H1 (cell line): ENCODE measurements at regions not wholly inside any gene's neighbourhood (a gene's known extent, or its start where the extent isn't known, plus 50 kb on each side); places are given as distances from the start of the nearest gene placed in this dataset.

Experiments
- CTCF ChIA-PET: fragments of 300-600 bp; sonication (Branson Sonifier 250); formaldehyde crosslinking; loops from one replicate; lab custom pipeline; 2021; ENCODE audit not compliant: partially characterized antibody; lab: Charles Lee
- POLR2A ChIA-PET: fragments of 300-600 bp; sonication (Branson Sonifier 250); formaldehyde crosslinking; loops from one replicate; lab custom pipeline; 2021; ENCODE audit warnings: inconsistent platforms; ENCODE audit not compliant: partially characterized antibody; lab: Charles Lee
- DNase-seq, 2 experiments: peaks; one replicate each; pipeline versions ENCODE4 v3.0.0 to v3.0.0-alpha.2; 2010 to 2022; ENCODE audit warnings: low spot score in 2 of 2, low read depth in 1 of 2, mixed read lengths in 1 of 2
- FAIRE-seq: peaks from 2 replicates; lab custom pipeline; 2011; peaks lifted over from hg19 to GRCh38; lab: Jason Lieb, UNC
- H2AFZ ChIP-seq: 2 replicates; pipeline ENCODE4 v1.8.1; 2012; ENCODE audit warnings: low read length, inconsistent platforms
- H2AK5ac ChIP-seq: 2 replicates; pipeline ENCODE4 v1.6.1; 2013; ENCODE audit warnings: low read depth, low read length
- H2BK120ac ChIP-seq: replicated peaks from 2 replicates; pipeline ENCODE3; 2013; ENCODE audit warnings: low read depth, low read length, inconsistent platforms
- H2BK12ac ChIP-seq: 2 replicates; pipeline ENCODE4 v1.6.1; 2013; ENCODE audit warnings: low read depth, low read length
- H2BK15ac ChIP-seq: 2 replicates; pipeline ENCODE4 v1.6.1; 2013; ENCODE audit warnings: low read length
- H2BK20ac ChIP-seq: 2 replicates; pipeline ENCODE4 v1.6.1; 2013; ENCODE audit warnings: low read length
- H2BK5ac ChIP-seq: 2 replicates; pipeline ENCODE4 v1.6.1; 2013; ENCODE audit warnings: low read depth, low read length
- H3K14ac ChIP-seq: 2 replicates; pipeline ENCODE4 v1.6.1; 2013; ENCODE audit warnings: inconsistent platforms; ENCODE audit not compliant: insufficient read length
- H3K18ac ChIP-seq: 2 replicates; pipeline ENCODE4 v1.6.1; 2013; ENCODE audit warnings: low read length; ENCODE audit errors: extremely low read depth
- H3K23ac ChIP-seq: 2 replicates; pipeline ENCODE4 v1.6.1; 2013; ENCODE audit warnings: inconsistent platforms; ENCODE audit not compliant: insufficient read length
- H3K23me2 ChIP-seq: 2 replicates; pipeline ENCODE4 v1.6.1; 2013; ENCODE audit warnings: low read depth, low read length
- H3K27ac ChIP-seq: 2 replicates; pipeline ENCODE4 v1.6.1; 2011; ENCODE audit warnings: low read depth, low read length, inconsistent platforms
- H3K27me3 ChIP-seq, 4 experiments: replicated peaks in 1 of 4; 1 replicate in 1 of 4; 2 replicates in 3 of 4; pipeline versions ENCODE4 v1.6.1 to v1.8.1; 2011 to 2013; ENCODE audit warnings: low read length in 3 of 4, mild to moderate bottlenecking in 3 of 4, inconsistent platforms in 2 of 4, mixed read lengths in 2 of 4, moderate library complexity in 1 of 4; ENCODE audit not compliant: control insufficient read depth in 3 of 4, insufficient read depth in 3 of 4; ENCODE audit errors: extremely low read depth in 1 of 4
- H3K36me3 ChIP-seq, 4 experiments: 2 replicates each; pipeline versions ENCODE4 v1.6.1 to v1.8.1; 2011 to 2013; ENCODE audit warnings: mild to moderate bottlenecking in 4 of 4, low read length in 3 of 4, moderate library complexity in 2 of 4, control low read depth in 1 of 4, inconsistent platforms in 1 of 4; ENCODE audit not compliant: insufficient read depth in 4 of 4, control insufficient read depth in 2 of 4
- H3K4ac ChIP-seq: replicated peaks from 2 replicates; pipeline ENCODE3; 2013; ENCODE audit warnings: low read length, low read depth, mixed read lengths, inconsistent platforms; ENCODE audit not compliant: insufficient read length
- H3K4me1 ChIP-seq, 4 experiments: replicated peaks in 1 of 4; 1 replicate in 1 of 4; 2 replicates in 3 of 4; pipeline versions ENCODE4 v1.6.1 to v1.8.1; 2011 to 2013; ENCODE audit warnings: low read length in 3 of 4, inconsistent platforms in 2 of 4, mixed read lengths in 1 of 4; ENCODE audit not compliant: insufficient read depth in 4 of 4, control insufficient read depth in 3 of 4
- H3K4me2 ChIP-seq, 2 experiments: 2 replicates each; pipeline versions ENCODE4 v1.6.1 to v1.8.1; 2011 to 2013; ENCODE audit warnings: low read depth in 2 of 2, low read length in 2 of 2, control low read depth in 1 of 2, inconsistent platforms in 1 of 2, mild to moderate bottlenecking in 1 of 2; ENCODE audit not compliant: insufficient read depth in 1 of 2
- H3K4me3 ChIP-seq, 4 experiments: fragments of 200-600, 300-600 bp in 1 of 4; sonication (generic), shearing (Covaris generic), sonication (Bioruptor Twin) in 1 of 4; 2 replicates each; pipeline versions ENCODE4 v1.5.1 to v1.8.1; 2011 to 2016; ENCODE audit warnings: low read length in 4 of 4, low read depth in 3 of 4, control low read depth in 2 of 4, inconsistent platforms in 2 of 4, mild to moderate bottlenecking in 2 of 4, mixed read lengths in 1 of 4, moderate library complexity in 1 of 4; ENCODE audit not compliant: insufficient read depth in 2 of 4; ENCODE audit errors: extremely low read depth in 1 of 4
- H3K56ac ChIP-seq: replicated peaks from 2 replicates; pipeline ENCODE3; 2013; ENCODE audit warnings: low read depth, mild to moderate bottlenecking, mixed read lengths, low read length, inconsistent platforms; ENCODE audit not compliant: insufficient read length
- H3K79me1 ChIP-seq: 2 replicates; pipeline ENCODE4 v1.6.1; 2013; ENCODE audit warnings: low read depth, low read length, control low read depth
- H3K79me2 ChIP-seq, 2 experiments: 2 replicates each; pipeline versions ENCODE4 v1.6.1 to v1.8.1; 2012 to 2013; ENCODE audit warnings: low read length in 2 of 2, mild to moderate bottlenecking in 2 of 2, inconsistent platforms in 1 of 2; ENCODE audit not compliant: insufficient read depth in 2 of 2, control insufficient read depth in 1 of 2
- H3K9ac ChIP-seq, 4 experiments: replicated peaks in 1 of 4; 1 replicate in 1 of 4; 2 replicates in 3 of 4; pipeline versions ENCODE4 v1.6.1 to v1.8.1; 2011 to 2013; ENCODE audit warnings: low read depth in 3 of 4, low read length in 3 of 4, control low read depth in 2 of 4, mild to moderate bottlenecking in 2 of 4, moderate library complexity in 2 of 4, inconsistent platforms in 1 of 4; ENCODE audit errors: extremely low read depth in 1 of 4
- H3K9me3 ChIP-seq, 2 experiments: 2 replicates each; pipeline versions ENCODE4 v1.6.1 to v1.8.1; 2012 to 2013; ENCODE audit warnings: mild to moderate bottlenecking in 2 of 2, moderate library complexity in 2 of 2, control low read depth in 1 of 2, inconsistent platforms in 1 of 2, low read depth in 1 of 2, low read length in 1 of 2, mixed read lengths in 1 of 2; ENCODE audit not compliant: insufficient read depth in 2 of 2
- H4K20me1 ChIP-seq, 2 experiments: replicated peaks in 1 of 2; 2 replicates each; pipeline versions ENCODE3 to v1.8.1; 2011 to 2013; ENCODE audit warnings: inconsistent platforms in 2 of 2, low read length in 2 of 2, mild to moderate bottlenecking in 1 of 2; ENCODE audit not compliant: insufficient read depth in 2 of 2, control insufficient read depth in 1 of 2
- H4K5ac ChIP-seq: 2 replicates; pipeline ENCODE4 v1.6.1; 2013; ENCODE audit warnings: low read length, low read depth, mixed read lengths, inconsistent platforms; ENCODE audit not compliant: insufficient read length
- H4K8ac ChIP-seq: 2 replicates; pipeline ENCODE4 v1.8.0; 2013; ENCODE audit warnings: mild to moderate bottlenecking, moderate library complexity, low read length, inconsistent platforms; ENCODE audit not compliant: insufficient read depth; ENCODE audit errors: extremely low read depth
- H4K91ac ChIP-seq: replicated peaks from 2 replicates; pipeline ENCODE3; 2013; ENCODE audit warnings: low read length, mixed read lengths, inconsistent platforms; ENCODE audit not compliant: insufficient read length
- ASH2L ChIP-seq: fragments of 200-600, 300-600 bp; sonication (generic); IDR thresholded peaks from one replicate; pipeline ENCODE4 v1.7.1; 2017; ENCODE audit warnings: low read length
- BRCA1 ChIP-seq: IDR thresholded peaks from 2 replicates; pipeline ENCODE4 v1.6.1; 2012; ENCODE audit warnings: low read depth, low read length, improper control_type of control experiment
- CBX8 ChIP-seq: fragments of 300-800, 300-1000 bp; sonication (generic); IDR thresholded peaks from 2 replicates; pipeline ENCODE4 v1.7.1; 2016; ENCODE audit warnings: low read depth, low read length, borderline replicate concordance
- CHD2 ChIP-seq: IDR thresholded peaks from 2 replicates; pipeline ENCODE4 v1.6.1; 2012; ENCODE audit warnings: low read length, improper control_type of control experiment
- E2F6 ChIP-seq: IDR thresholded peaks from 2 replicates; pipeline ENCODE4 v1.6.1; 2012; ENCODE audit warnings: inconsistent platforms
- EZH2 ChIP-seq: fragments of 200-600 bp; sonication (generic); IDR thresholded peaks from 2 replicates; pipeline ENCODE4 v1.7.1; 2012; ENCODE audit warnings: low read depth, mild to moderate bottlenecking, moderate library complexity, low read length, inconsistent platforms; ENCODE audit not compliant: severe bottlenecking
- HDAC2 ChIP-seq, 2 experiments: fragments of 300-600 bp in 1 of 2; sonication (generic) in 1 of 2; IDR thresholded peaks; 2 replicates each; pipeline ENCODE4 v1.6.1; 2011 to 2012; ENCODE audit warnings: low read depth in 2 of 2, low read length in 2 of 2, mild to moderate bottlenecking in 2 of 2, moderate library complexity in 2 of 2, borderline replicate concordance in 1 of 2, inconsistent platforms in 1 of 2
- NRF1 ChIP-seq: IDR thresholded peaks from 2 replicates; pipeline ENCODE4 v1.6.1; 2011; ENCODE audit warnings: mild to moderate bottlenecking, low read depth, low read length, improper control_type of control experiment
- RFX5 ChIP-seq: IDR thresholded peaks from 2 replicates; pipeline ENCODE4 v1.6.1; 2011; ENCODE audit warnings: low read depth, low read length, improper control_type of control experiment, borderline replicate concordance
- RXRA ChIP-seq: IDR thresholded peaks from 2 replicates; pipeline ENCODE4 v1.6.1; 2011; ENCODE audit warnings: low read depth, mild to moderate bottlenecking, low read length, moderate library complexity; ENCODE audit not compliant: insufficient read depth
- SAP30 ChIP-seq: fragments of 300-600 bp; sonication (generic); IDR thresholded peaks from 2 replicates; pipeline ENCODE4 v1.7.1; 2012; ENCODE audit warnings: low read length, moderate library complexity, mild to moderate bottlenecking, inconsistent platforms; ENCODE audit not compliant: insufficient read depth, insufficient replicate concordance
- SIX5 ChIP-seq: IDR thresholded peaks from 2 replicates; pipeline ENCODE4 v1.6.1; 2011; ENCODE audit warnings: mild to moderate bottlenecking, low read depth, low read length
- SP2 ChIP-seq: IDR thresholded peaks from 2 replicates; pipeline ENCODE4 v1.6.1; 2012; ENCODE audit warnings: mild to moderate bottlenecking, low read length, inconsistent platforms
- SUZ12 ChIP-seq: fragments of 200-600 bp; sonication (generic); IDR thresholded peaks from 2 replicates; pipeline ENCODE4 v1.6.1; 2012; ENCODE audit warnings: mild to moderate bottlenecking, inconsistent platforms, low read length, moderate library complexity, mixed read lengths
- WGBS, 2 experiments: shearing (Covaris generic) in 1 of 2; methylation state at CpG; one replicate each; pipeline versions ENCODE4 v1.1.6 to v1.1.7; 2013 to 2015; ENCODE audit warnings: low lambda C conversion rate in 2 of 2, mixed read lengths in 2 of 2, inconsistent platforms in 1 of 2, low coverage in 1 of 2, missing lambda C conversion rate in 1 of 2; ENCODE audit not compliant: insufficient replicate concordance in 2 of 2, insufficient coverage in 1 of 2, insufficient read length in 1 of 2; ENCODE audit errors: extremely low coverage in 1 of 2, missing lambda C conversion rate in 1 of 2; 5-methylcytosine and 5-hydroxymethylcytosine counted together

- POLR2A ChIA-PET, result interaction anchor here (0.6 to 0.7 kb wide), 2 partner anchors 11 to 277 kb away, joined by 3 read pairs; no protein-coding TSS in a partner anchor
- no peak overlapping the region for H4K8ac ChIP-seq
- no peak overlapping the region for H4K91ac ChIP-seq
- no peaks in the 10 kb centered on the region; a peak in 2 of 7 replicates for H3K27me3 ChIP-seq
- H3K9ac ChIP-seq, result no peak overlapping the region
- H2BK12ac ChIP-seq, result no peak overlapping the region
- no peak for DNase-seq
- H4K20me1 ChIP-seq, result no peaks in the 10 kb centered on the region
- H3K27ac ChIP-seq, result no peak overlapping the region
- H3K23ac ChIP-seq, result no peak overlapping the region
- no peaks in the 10 kb centered on the region for H3K36me3 ChIP-seq
- H3K56ac ChIP-seq, result no peak overlapping the region
- H2AFZ ChIP-seq, result no peak overlapping the region
- H3K9me3 ChIP-seq, result no peaks in the 10 kb centered on the region
- no peak overlapping the region for H3K4me2 ChIP-seq
- H2AK5ac ChIP-seq, result no peak overlapping the region
- H4K5ac ChIP-seq, result no peak overlapping the region
- H3K79me1 ChIP-seq, result no peaks in the 10 kb centered on the region; the same call in 1 of the 2 replicates
- H3K4ac ChIP-seq, result no peak overlapping the region
- H3K23me2 ChIP-seq, result no peaks in the 10 kb centered on the region
- no peak overlapping the region for H3K18ac ChIP-seq
- no peak overlapping the region for H2BK120ac ChIP-seq
- H2BK20ac ChIP-seq, result no peak overlapping the region
- no peak overlapping the region for H3K4me3 ChIP-seq
- H3K4me1 ChIP-seq, result no peaks in the 10 kb centered on the region
- no peaks in the 10 kb centered on the region for H3K79me2 ChIP-seq
- H2BK5ac ChIP-seq, result no peak overlapping the region
- H2BK15ac ChIP-seq, result no peak overlapping the region
- H3K14ac ChIP-seq, result no peak overlapping the region
- 100% methylated on average over 2 of the region's 2 CpGs; no CpG with 5 or more reads in 1 of the 2 experiments for WGBS, 2 experiments
- no peak for FAIRE-seq
- CTCF ChIA-PET, result interaction anchor here (1.2 to 1.7 kb wide), 4 partner anchors 13 to 787 kb away, joined by 3 to 5 read pairs (median 4); no protein-coding TSS in a partner anchor
- TF ChIP-seq SIX5 (no peak), EZH2 (no peak), RXRA (no peak), SAP30 (no peak), NRF1 (no peak), CBX8 (no peak), RFX5 (no peak), E2F6 (no peak), ASH2L (no peak), BRCA1 (no peak), SP2 (no peak), HDAC2 (IDR thresholded peaks at IDR 0.05; ENCODE audit: borderline replicate concordance in 1 of 2, low read depth in 2 of 2, low read length in 2 of 2) (no peak), CHD2 (no peak), SUZ12 (no peak)
These were observed 58.7 kb upstream of the SOX5 start for GRCh38 chr12:24008166-24008565.
